Right renal cortex interstitium (tissue), 3 donors: ENCODE measurements at regions not wholly inside any gene's neighbourhood (a gene's known extent, or its start where the extent isn't known, plus 50 kb on each side); places are given as distances from the start of the nearest gene placed in this dataset.

Experiments
- DNase-seq, 3 donors: peaks; one replicate each; pipeline ENCODE4 v3.0.0-alpha.2; 2013; ENCODE audit warnings: low read depth in 3 of 3, low spot score in 2 of 3

GRCh38 chr1:184919892-184920291 is 54.4 kb downstream of the NIBAN1 start:
- DNase-seq: no peak

DNA sequence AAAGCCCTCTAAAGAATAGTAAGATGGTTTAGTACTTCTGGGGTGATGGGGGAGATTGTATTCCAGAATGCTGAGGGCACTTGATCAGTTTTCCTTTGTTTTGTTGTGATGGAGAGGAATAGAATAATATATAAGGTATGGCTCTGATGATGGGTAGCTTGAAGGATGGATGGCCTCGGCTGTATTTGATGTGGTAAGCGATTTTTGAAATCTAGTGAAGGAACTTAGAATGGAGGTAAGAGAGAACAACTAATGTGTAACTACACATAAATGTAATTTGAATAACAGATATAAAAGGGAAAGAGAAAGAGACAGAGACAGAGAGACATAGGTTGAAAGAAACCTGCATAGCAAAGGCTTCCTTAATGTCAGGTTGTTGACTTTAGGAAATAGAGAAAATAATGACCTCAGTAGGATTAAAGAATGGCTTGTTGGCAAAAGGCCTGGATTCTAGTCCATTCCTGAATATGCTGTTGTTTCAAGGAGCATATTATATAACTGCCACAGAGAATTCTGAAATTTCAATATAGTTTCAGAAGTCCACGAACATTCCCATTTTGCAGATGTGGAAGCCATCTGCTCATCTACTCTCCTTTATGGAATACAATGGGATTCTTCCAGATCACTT is 58.7 kb downstream of the NIBAN1 start:
- no peak for DNase-seq

DNA sequence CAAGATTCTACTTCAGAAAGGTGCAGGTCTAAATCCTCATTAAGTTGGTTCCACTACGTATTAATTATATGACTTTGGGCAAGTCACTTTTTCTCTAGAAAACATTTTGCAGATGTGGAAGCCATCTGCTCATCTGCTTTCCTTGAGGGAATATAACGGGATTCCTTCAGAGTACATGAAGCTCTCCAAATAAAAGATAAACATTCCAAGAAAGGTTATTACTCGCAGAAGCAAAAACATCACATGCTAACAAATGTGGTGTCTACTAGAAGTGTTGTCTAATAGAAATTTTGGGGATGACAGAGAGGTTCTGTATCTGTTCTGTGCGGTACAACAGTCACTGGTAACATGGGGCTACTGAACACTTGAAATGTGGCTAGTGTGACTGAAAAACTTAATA is 60.2 kb downstream of the NIBAN1 start:
- DNase-seq: no peak

GRCh38 chr1:184912392-184912791 is 61.9 kb downstream of the NIBAN1 start:
- DNase-seq: no peak

GRCh38 chr1:184911830-184912229 is 62.5 kb downstream of the NIBAN1 start:
- DNase-seq: no peak

DNA sequence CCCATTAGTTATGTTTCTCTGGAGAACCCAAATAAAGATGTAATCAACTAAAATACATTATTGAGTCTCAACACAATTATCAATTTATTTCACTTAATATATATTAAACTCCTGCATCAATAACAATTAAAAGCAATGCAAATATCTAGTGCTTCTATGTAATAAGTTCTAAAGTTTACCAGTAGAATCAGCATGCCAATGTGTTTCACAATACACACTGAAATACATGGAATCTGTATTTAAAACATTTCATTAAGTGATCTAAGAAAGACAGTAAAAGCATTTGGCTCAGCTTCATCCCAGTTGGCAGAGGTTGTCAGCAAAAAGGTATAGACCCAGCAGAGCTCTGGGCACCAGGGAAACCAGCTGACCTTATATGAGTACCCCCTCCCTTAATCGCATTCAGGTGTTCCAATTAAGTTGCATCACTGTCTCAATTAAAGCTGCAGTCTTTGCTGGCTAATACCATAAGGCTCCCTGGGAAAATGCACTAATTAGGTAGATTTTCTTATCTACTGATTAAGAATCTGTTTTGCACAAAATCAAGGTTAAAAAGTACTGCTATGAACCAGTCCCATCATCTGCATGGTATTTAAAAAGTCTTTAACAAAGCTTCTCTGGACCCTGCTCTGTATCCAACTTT is 63.1 kb downstream of the NIBAN1 start:
- no peak for DNase-seq

- no peak for DNase-seq
Measured at GRCh38 chr1:184910691-184911091, 63.6 kb downstream of the NIBAN1 start.

DNA sequence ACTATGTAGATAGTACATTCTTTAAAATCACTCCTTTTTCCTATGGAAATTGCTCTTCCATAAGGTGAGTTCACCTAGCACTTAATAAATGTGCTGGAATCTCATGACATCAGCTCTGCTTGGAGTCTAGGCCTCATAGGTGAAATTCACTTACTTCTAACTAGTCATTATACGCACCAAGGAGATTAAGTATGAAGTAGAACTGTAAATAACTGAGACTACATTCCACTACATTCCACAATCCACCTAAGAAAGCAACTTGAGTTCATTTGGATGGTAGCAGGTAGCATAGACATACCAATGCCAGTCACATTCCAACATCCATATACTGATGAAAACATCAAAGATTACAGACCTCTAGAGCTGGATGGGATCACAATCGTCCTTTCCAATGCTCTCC is 64.3 kb downstream of the NIBAN1 start:
- no peak for DNase-seq

DNA sequence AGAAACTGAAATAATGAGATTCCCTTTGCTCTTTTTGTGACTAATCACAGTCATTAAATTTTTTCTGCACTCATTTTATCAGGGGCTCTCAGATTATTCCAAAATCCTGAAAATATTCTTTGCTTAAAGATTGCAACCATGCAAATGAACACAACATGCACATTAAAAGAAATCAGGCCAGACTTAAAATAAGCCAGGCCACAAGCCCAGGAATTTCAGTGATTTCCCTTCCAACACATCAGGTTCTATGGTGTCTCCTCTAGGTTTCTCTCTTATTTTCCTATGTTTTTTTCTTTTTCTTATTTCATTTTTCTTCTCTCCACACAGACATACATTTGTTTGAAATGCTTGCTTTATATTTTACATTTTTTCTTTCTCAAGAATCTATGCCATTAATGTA is 65.3 kb downstream of the NIBAN1 start:
- no peak for DNase-seq

GRCh38 chr1:184908506-184908905 is 65.8 kb downstream of the NIBAN1 start:
- no peak for DNase-seq

- DNase-seq: no peak
Measured at GRCh38 chr1:184907500-184907899, 66.8 kb downstream of the NIBAN1 start.

DNA sequence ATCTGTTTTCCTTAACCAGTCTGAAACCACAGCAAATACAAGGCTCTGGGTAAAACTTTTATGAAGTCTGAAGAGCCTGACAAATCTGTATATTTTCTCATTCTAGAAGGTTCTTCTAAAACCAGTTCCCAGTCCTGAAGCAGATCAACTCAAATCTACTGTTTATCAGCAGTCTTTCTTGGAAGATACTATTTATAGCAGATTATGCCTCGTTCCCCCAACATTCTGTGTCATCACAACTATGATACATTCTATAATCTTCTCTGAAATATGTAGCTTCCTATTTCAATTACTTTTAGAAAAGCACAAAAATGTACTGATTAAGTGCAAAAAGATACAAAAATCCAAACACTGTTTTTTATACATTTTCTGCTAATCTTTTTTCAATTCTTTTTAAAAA is 67.5 kb downstream of the NIBAN1 start:
- no peak for DNase-seq

- DNase-seq: no peak
Measured at GRCh38 chr1:184905601-184906322, 68.5 kb downstream of the NIBAN1 start.

- DNase-seq: no peak
Measured at GRCh38 chr1:184903111-184903692, 71.1 kb downstream of the NIBAN1 start.

DNA sequence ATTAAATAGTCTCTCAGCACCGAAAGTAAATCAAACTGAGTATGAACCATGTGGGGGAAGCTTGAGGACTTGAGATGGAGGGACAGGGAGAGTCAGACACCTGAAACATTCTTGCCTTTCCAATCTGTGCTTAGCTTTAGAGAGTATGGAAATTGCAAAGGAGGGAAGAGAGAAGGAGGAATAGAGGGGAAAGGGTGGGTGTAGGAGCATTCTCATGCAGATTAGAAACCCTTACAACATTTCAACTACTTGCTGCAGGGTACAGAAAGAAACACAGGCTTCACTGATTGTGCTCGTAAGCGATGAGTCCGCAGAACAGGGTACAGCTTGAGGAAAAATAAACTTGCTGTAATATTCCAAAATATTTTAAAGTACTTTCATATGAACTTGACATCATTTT is 73.8 kb downstream of the NIBAN1 start:
- no peak for DNase-seq

GRCh38 chr1:184896000-184896399 is 78.3 kb downstream of the NIBAN1 start:
- no peak for DNase-seq

DNA sequence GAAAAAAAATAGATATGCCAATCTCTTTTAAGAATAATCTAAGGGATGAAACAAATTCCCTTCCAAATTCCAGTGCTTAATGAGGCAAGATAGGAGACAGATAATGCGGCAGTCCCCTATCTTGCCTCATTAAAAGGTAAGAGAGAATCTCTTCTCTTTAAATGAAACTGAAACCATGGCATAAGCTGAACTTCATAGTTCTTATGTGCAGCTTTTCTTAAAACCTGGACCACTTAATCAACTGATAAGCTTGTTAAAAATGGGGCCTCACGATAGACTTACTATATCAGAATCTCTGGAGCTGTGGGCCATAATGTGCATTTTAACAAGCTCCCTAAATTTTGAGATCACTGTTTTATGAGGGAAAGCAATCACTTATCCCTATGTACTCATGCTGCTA is 79.2 kb downstream of the NIBAN1 start:
- DNase-seq: no peak

- DNase-seq: no peak
Measured at GRCh38 chr1:184893695-184894094, 80.6 kb downstream of the NIBAN1 start.

DNA sequence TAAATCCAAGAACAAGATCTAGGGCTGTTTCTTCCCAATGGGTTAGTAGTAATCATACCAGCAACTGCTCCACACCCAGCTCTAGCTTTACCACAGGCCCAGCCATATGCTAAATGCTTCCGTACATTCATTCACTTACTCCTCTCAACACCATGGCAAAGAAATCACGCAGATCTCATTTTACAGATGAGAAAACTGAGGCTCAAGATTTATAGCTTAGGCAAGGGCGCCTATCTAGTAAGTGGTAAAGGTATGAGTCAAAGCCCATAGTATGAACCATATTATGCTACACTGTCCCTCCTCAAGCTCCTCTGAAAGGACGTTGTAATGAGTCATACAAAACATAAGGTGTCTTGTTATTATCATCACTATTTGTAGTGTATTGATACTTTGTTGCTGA is 82.2 kb downstream of the NIBAN1 start:
- no peak for DNase-seq

- no peak for DNase-seq
Measured at GRCh38 chr1:184891440-184891839, 82.9 kb downstream of the NIBAN1 start.

GRCh38 chr1:184890539-184890973 is 83.8 kb downstream of the NIBAN1 start:
- DNase-seq: no peak

DNA sequence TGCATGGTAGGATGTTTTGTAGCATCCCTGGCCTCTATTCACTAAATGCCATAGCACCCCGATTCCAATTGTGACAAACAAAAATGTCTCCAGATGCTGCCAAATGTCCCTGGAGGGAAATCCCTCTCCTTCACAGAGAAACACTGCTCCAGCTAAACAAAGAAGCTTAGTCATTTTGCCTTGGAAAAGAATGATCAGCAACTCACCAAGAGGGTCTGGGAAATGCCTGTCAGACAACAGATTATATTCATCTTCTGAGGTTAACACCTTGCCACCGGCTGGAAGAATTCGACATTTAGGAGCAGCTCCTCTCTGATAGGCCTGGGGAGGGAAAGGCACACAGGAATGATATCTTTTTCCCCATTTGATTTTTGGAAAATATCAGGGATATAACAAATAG is 84.4 kb downstream of the NIBAN1 start:
- DNase-seq: no peak
